NCI-H774 (cell line): ENCODE measurements at regions not wholly inside any gene's neighbourhood (a gene's known extent, or its start where the extent isn't known, plus 50 kb on each side); places are given as distances from the start of the nearest gene placed in this dataset.

Experiments used
- DNase-seq: peaks from one replicate; lab custom pipeline; 2025; lab: John Stamatoyannopoulos, UW

GRCh38 chrX:23228950-23229448 lies 105.7 kb upstream of the PTCHD1 start:
- no peak for DNase-seq

- no peak for DNase-seq
Observed at GRCh38 chrX:23235051-23235450, 99.6 kb upstream of the PTCHD1 start.

- no peak for DNase-seq
Observed at GRCh38 chrX:23246001-23246400, 88.6 kb upstream of the PTCHD1 start.

- no peak for DNase-seq
Observed at GRCh38 chrX:23248187-23248586, 86.5 kb upstream of the PTCHD1 start.

GRCh38 chrX:23251043-23251442 lies 83.6 kb upstream of the PTCHD1 start:
- no peak for DNase-seq

GRCh38 chrX:23263892-23264291 lies 70.8 kb upstream of the PTCHD1 start:
- DNase-seq: no peak

GRCh38 chrX:23269923-23270322 lies 64.7 kb upstream of the PTCHD1 start:
- no peak for DNase-seq

GRCh38 chrX:23271026-23271425 lies 63.6 kb upstream of the PTCHD1 start:
- DNase-seq: no peak

GRCh38 chrX:23276475-23276874 lies 58.2 kb upstream of the PTCHD1 start:
- DNase-seq: no peak
